Neural cell (in vitro differentiated cells): ENCODE measurements at regions not wholly inside any gene's neighbourhood (a gene's known extent, or its start where the extent isn't known, plus 50 kb on each side); places are given as distances from the start of the nearest gene placed in this dataset.

Experiments used
- EP300 ChIP-seq: fragments of 450-650 bp; conservative IDR thresholded peaks from 2 replicates; pipeline ENCODE4 v1.6.1; 2014; ENCODE audit warnings: antibody characterized with exemption, mild to moderate bottlenecking, moderate library complexity; ENCODE audit not compliant: poor library complexity, severe bottlenecking
- EZH2 ChIP-seq: fragments of 200-600, 300-800 bp; shearing (Covaris generic), sonication (generic); IDR thresholded peaks from 2 replicates; pipeline ENCODE4 v1.6.1; 2014; ENCODE audit warnings: antibody characterized with exemption, low read length, borderline replicate concordance, mild to moderate bottlenecking; ENCODE audit not compliant: insufficient read depth, poor library complexity, severe bottlenecking
- MXI1 ChIP-seq: fragments of 450-650 bp; conservative IDR thresholded peaks from 2 replicates; pipeline ENCODE4 v1.6.1; 2014; ENCODE audit warnings: antibody characterized with exemption, mild to moderate bottlenecking; ENCODE audit not compliant: poor library complexity, severe bottlenecking
- POLR2AphosphoS5 ChIP-seq: IDR thresholded peaks from 2 replicates; pipeline ENCODE4 v1.6.1; 2012
- RAD21 ChIP-seq: fragments of 450-650 bp; conservative IDR thresholded peaks from 2 replicates; pipeline ENCODE4 v1.6.1; 2014; ENCODE audit warnings: antibody characterized with exemption, mild to moderate bottlenecking, moderate library complexity
- REST ChIP-seq: IDR thresholded peaks from 2 replicates; pipeline ENCODE4 v1.6.1; 2012; ENCODE audit warnings: borderline replicate concordance
- SMC3 ChIP-seq: fragments of 450-650 bp; conservative IDR thresholded peaks from 2 replicates; pipeline ENCODE4 v1.6.1; 2014; ENCODE audit warnings: antibody characterized with exemption, mild to moderate bottlenecking, moderate library complexity; ENCODE audit not compliant: poor library complexity
- TAF1 ChIP-seq: IDR thresholded peaks from 2 replicates; pipeline ENCODE4 v1.6.1; 2012; ENCODE audit warnings: low read depth
- TF ChIP-seq, protein P1 (sequence below): fragments of 450-650 bp; IDR thresholded peaks from 2 replicates; pipeline ENCODE4 v1.5.1; 2014; ENCODE audit warnings: antibody characterized with exemption, mild to moderate bottlenecking, moderate library complexity; ENCODE audit not compliant: poor library complexity, severe bottlenecking

DNA sequence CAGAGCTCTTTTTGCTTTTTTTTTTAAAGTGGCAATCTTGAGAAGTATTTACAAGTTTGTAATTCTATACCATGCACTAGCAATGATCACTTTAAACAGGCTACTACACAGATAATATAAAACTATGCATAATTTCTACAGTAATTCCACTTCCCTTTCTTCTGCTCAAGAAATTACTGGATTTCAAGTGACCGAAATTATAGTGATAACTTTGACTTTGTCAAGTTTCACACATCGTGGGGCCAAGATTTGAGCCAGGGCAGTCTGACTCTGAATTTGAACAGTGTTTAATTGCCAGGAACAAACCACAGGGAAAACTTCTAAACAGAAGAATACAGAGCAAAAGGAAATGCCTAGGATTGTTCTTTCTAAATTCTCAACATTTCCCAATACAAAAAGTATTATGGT, 288.3 kb upstream of the MKLN1 start:
- TF ChIP-seq REST, result no peak
- TF ChIP-seq, protein P1, sequence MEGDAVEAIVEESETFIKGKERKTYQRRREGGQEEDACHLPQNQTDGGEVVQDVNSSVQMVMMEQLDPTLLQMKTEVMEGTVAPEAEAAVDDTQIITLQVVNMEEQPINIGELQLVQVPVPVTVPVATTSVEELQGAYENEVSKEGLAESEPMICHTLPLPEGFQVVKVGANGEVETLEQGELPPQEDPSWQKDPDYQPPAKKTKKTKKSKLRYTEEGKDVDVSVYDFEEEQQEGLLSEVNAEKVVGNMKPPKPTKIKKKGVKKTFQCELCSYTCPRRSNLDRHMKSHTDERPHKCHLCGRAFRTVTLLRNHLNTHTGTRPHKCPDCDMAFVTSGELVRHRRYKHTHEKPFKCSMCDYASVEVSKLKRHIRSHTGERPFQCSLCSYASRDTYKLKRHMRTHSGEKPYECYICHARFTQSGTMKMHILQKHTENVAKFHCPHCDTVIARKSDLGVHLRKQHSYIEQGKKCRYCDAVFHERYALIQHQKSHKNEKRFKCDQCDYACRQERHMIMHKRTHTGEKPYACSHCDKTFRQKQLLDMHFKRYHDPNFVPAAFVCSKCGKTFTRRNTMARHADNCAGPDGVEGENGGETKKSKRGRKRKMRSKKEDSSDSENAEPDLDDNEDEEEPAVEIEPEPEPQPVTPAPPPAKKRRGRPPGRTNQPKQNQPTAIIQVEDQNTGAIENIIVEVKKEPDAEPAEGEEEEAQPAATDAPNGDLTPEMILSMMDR, result no peak
- no peak for TF ChIP-seq TAF1
- TF ChIP-seq EZH2, result no peak
- no peak for TF ChIP-seq POLR2AphosphoS5
- TF ChIP-seq EP300, result no peak
- TF ChIP-seq MXI1, result no peak
- no peak for TF ChIP-seq SMC3
- TF ChIP-seq RAD21, result no peak
